ENCODE measurements at regions not wholly inside any gene's neighbourhood (a gene's known extent, or its start where the extent isn't known, plus 50 kb on each side); places are given as distances from the start of the nearest gene placed in this dataset.
A peak's percentile ranks its signal among the peaks of the same experiment; 100 is the strongest.
"Not testable (repeated sequence)": the region's sequence is repeated elsewhere in the genome, so short reads cannot be mapped to it uniquely, and the experiment has no call there.

GRCh38 chr4:181823645-181824044 is 419.6 kb upstream of the TENM3 start:
- H3K9ac ChIP-seq (ENCODE audit: low read depth, low read length) = no peak overlapping the region
- no peaks in the 10 kb centered on the region for H3K27me3 ChIP-seq (ENCODE audit: insufficient read depth, low read length)
- H3K4me1 ChIP-seq (ENCODE audit: insufficient read depth, low read length) = peaks cover 51% of the 10 kb centered on the region
- 89% methylated on average over 3 of the region's 3 CpGs for WGBS
- H3K4me3 ChIP-seq (ENCODE audit: low read length) = no peak overlapping the region
- peaks cover 11% of the 10 kb centered on the region for H3K9me3 ChIP-seq (ENCODE audit: insufficient read depth, low read depth, low read length)
- no peaks in the 10 kb centered on the region for H3K36me3 ChIP-seq (ENCODE audit: insufficient read depth, low read length)
- peak overlapping the region; percentile 16; the same call in 1 of the 2 replicates for H3K27ac ChIP-seq (ENCODE audit: low read depth, low read length)

GRCh38 chr4:181825564-181825963 is 417.6 kb upstream of the TENM3 start:
- Histone ChIP-seq H3K36me3 (ENCODE audit: insufficient read depth, low read length) (no peaks in the 10 kb centered on the region), H3K4me1 (ENCODE audit: insufficient read depth, low read length) (peaks cover 43% of the 10 kb centered on the region), H3K9me3 (ENCODE audit: insufficient read depth, low read depth, low read length) (no peaks in the 10 kb centered on the region), H3K9ac (ENCODE audit: low read depth, low read length) (no peak overlapping the region), H3K27me3 (ENCODE audit: insufficient read depth, low read length) (no peaks in the 10 kb centered on the region), H3K27ac (ENCODE audit: low read depth, low read length) (no peak overlapping the region), H3K4me3 (ENCODE audit: low read length) (no peak overlapping the region)
- WGBS = 94% methylated on average over 2 of the region's 2 CpGs

GRCh38 chr4:181827246-181827645 is 416.0 kb upstream of the TENM3 start:
- 87% methylated on average over 7 of the region's 9 CpGs for WGBS
- Histone ChIP-seq H3K4me3 (ENCODE audit: low read length) (no peak overlapping the region), H3K9ac (ENCODE audit: low read depth, low read length) (no peak overlapping the region), H3K36me3 (ENCODE audit: insufficient read depth, low read length) (no peaks in the 10 kb centered on the region), H3K27me3 (ENCODE audit: insufficient read depth, low read length) (no peaks in the 10 kb centered on the region), H3K4me1 (ENCODE audit: insufficient read depth, low read length) (peaks cover 26% of the 10 kb centered on the region), H3K27ac (ENCODE audit: low read depth, low read length) (no peak overlapping the region), H3K9me3 (ENCODE audit: insufficient read depth, low read depth, low read length) (no peaks in the 10 kb centered on the region)

GRCh38 chr4:181830404-181831035 is 412.7 kb upstream of the TENM3 start:
- no peaks in the 10 kb centered on the region for H3K36me3 ChIP-seq (ENCODE audit: insufficient read depth, low read length)
- H3K9me3 ChIP-seq (ENCODE audit: insufficient read depth, low read depth, low read length) = no peaks in the 10 kb centered on the region
- WGBS = 85% methylated on average over 6 of the region's 6 CpGs

GRCh38 chr4:181834071-181834470 is 409.1 kb upstream of the TENM3 start:
- H3K9me3 ChIP-seq (ENCODE audit: insufficient read depth, low read depth, low read length) = no peaks in the 10 kb centered on the region
- no peaks in the 10 kb centered on the region for H3K27me3 ChIP-seq (ENCODE audit: insufficient read depth, low read length)
- WGBS = 94% methylated on average over 2 of the region's 2 CpGs
- no peak overlapping the region for H3K4me3 ChIP-seq (ENCODE audit: low read length)
- H3K27ac ChIP-seq (ENCODE audit: low read depth, low read length) = no peak overlapping the region
- H3K9ac ChIP-seq (ENCODE audit: low read depth, low read length) = no peak overlapping the region
- no peaks in the 10 kb centered on the region for H3K36me3 ChIP-seq (ENCODE audit: insufficient read depth, low read length)
- H3K4me1 ChIP-seq (ENCODE audit: insufficient read depth, low read length) = no peaks in the 10 kb centered on the region

More at GRCh38 chr4:181830404-181831035, 412.7 kb upstream of the TENM3 start:
- H3K27me3 ChIP-seq (ENCODE audit: insufficient read depth, low read length) = no peaks in the 10 kb centered on the region
- no peak overlapping the region for H3K27ac ChIP-seq (ENCODE audit: low read depth, low read length)
- no peak overlapping the region for H3K4me3 ChIP-seq (ENCODE audit: low read length)
- H3K4me1 ChIP-seq (ENCODE audit: insufficient read depth, low read length) = peaks cover 11% of the 10 kb centered on the region; the same call in 1 of the 2 replicates
- H3K9ac ChIP-seq (ENCODE audit: low read depth, low read length) = no peak overlapping the region

- no peaks in the 10 kb centered on the region for H3K27me3 ChIP-seq (ENCODE audit: insufficient read depth, low read length)
- H3K4me3 ChIP-seq (ENCODE audit: low read length) = no peak overlapping the region
- no peaks in the 10 kb centered on the region for H3K9me3 ChIP-seq (ENCODE audit: insufficient read depth, low read depth, low read length)
- no peaks in the 10 kb centered on the region for H3K36me3 ChIP-seq (ENCODE audit: insufficient read depth, low read length)
- 91% methylated on average over 4 of the region's 5 CpGs for WGBS
- no peaks in the 10 kb centered on the region for H3K4me1 ChIP-seq (ENCODE audit: insufficient read depth, low read length)
- H3K27ac ChIP-seq (ENCODE audit: low read depth, low read length) = no peak overlapping the region
- no peak overlapping the region for H3K9ac ChIP-seq (ENCODE audit: low read depth, low read length)
Measured at GRCh38 chr4:181835348-181835747, 407.9 kb upstream of the TENM3 start.

- Histone ChIP-seq H3K27ac (ENCODE audit: low read depth, low read length) (no peak overlapping the region), H3K9ac (ENCODE audit: low read depth, low read length) (no peak overlapping the region), H3K4me3 (ENCODE audit: low read length) (no peak overlapping the region), H3K9me3 (ENCODE audit: insufficient read depth, low read depth, low read length) (no peaks in the 10 kb centered on the region), H3K4me1 (ENCODE audit: insufficient read depth, low read length) (no peaks in the 10 kb centered on the region), H3K36me3 (ENCODE audit: insufficient read depth, low read length) (no peaks in the 10 kb centered on the region), H3K27me3 (ENCODE audit: insufficient read depth, low read length) (no peaks in the 10 kb centered on the region)
- 91% methylated on average over 3 of the region's 3 CpGs for WGBS
Measured at GRCh38 chr4:181838253-181838652, 404.9 kb upstream of the TENM3 start.

- H3K27me3 ChIP-seq (ENCODE audit: insufficient read depth, low read length); H3K9me3 ChIP-seq (ENCODE audit: insufficient read depth, low read depth, low read length); H3K4me1 ChIP-seq (ENCODE audit: insufficient read depth, low read length); H3K9ac ChIP-seq (ENCODE audit: low read depth, low read length); H3K36me3 ChIP-seq (ENCODE audit: insufficient read depth, low read length); H3K27ac ChIP-seq (ENCODE audit: low read depth, low read length); H3K4me3 ChIP-seq (ENCODE audit: low read length): not testable (repeated sequence)
- WGBS = 96% methylated on average over 14 of the region's 14 CpGs
Measured at GRCh38 chr4:181843797-181844196, 399.4 kb upstream of the TENM3 start.

- WGBS = 96% methylated on average over 3 of the region's 3 CpGs
- H3K9me3 ChIP-seq (ENCODE audit: insufficient read depth, low read depth, low read length) = no peaks in the 10 kb centered on the region
- H3K36me3 ChIP-seq (ENCODE audit: insufficient read depth, low read length) = no peaks in the 10 kb centered on the region
- no peaks in the 10 kb centered on the region for H3K4me1 ChIP-seq (ENCODE audit: insufficient read depth, low read length)
- no peak overlapping the region for H3K9ac ChIP-seq (ENCODE audit: low read depth, low read length)
- H3K4me3 ChIP-seq (ENCODE audit: low read length) = no peak overlapping the region
- H3K27me3 ChIP-seq (ENCODE audit: insufficient read depth, low read length) = no peaks in the 10 kb centered on the region
- H3K27ac ChIP-seq (ENCODE audit: low read depth, low read length) = no peak overlapping the region
Measured at GRCh38 chr4:181845617-181846016, 397.6 kb upstream of the TENM3 start.

- H3K4me3 ChIP-seq (ENCODE audit: low read length) = no peak overlapping the region
- no peaks in the 10 kb centered on the region for H3K9me3 ChIP-seq (ENCODE audit: insufficient read depth, low read depth, low read length)
- no peaks in the 10 kb centered on the region for H3K4me1 ChIP-seq (ENCODE audit: insufficient read depth, low read length)
- no peaks in the 10 kb centered on the region for H3K36me3 ChIP-seq (ENCODE audit: insufficient read depth, low read length)
- 96% methylated on average over 3 of the region's 4 CpGs for WGBS
- no peak overlapping the region for H3K9ac ChIP-seq (ENCODE audit: low read depth, low read length)
- no peaks in the 10 kb centered on the region for H3K27me3 ChIP-seq (ENCODE audit: insufficient read depth, low read length)
- H3K27ac ChIP-seq (ENCODE audit: low read depth, low read length) = no peak overlapping the region
Measured at GRCh38 chr4:181846934-181847333, 396.3 kb upstream of the TENM3 start.

- H3K27ac ChIP-seq (ENCODE audit: low read depth, low read length) = no peak overlapping the region
- no peak overlapping the region for H3K4me3 ChIP-seq (ENCODE audit: low read length)
- H3K27me3 ChIP-seq (ENCODE audit: insufficient read depth, low read length) = no peaks in the 10 kb centered on the region
- no peaks in the 10 kb centered on the region for H3K9me3 ChIP-seq (ENCODE audit: insufficient read depth, low read depth, low read length)
- H3K36me3 ChIP-seq (ENCODE audit: insufficient read depth, low read length) = no peaks in the 10 kb centered on the region
- H3K9ac ChIP-seq (ENCODE audit: low read depth, low read length) = no peak overlapping the region
- WGBS = 88% methylated on average over 4 of the region's 6 CpGs
- H3K4me1 ChIP-seq (ENCODE audit: insufficient read depth, low read length) = no peaks in the 10 kb centered on the region
Measured at GRCh38 chr4:181848357-181848756, 394.8 kb upstream of the TENM3 start.

- Histone ChIP-seq H3K9ac (ENCODE audit: low read depth, low read length) (no peak overlapping the region), H3K27me3 (ENCODE audit: insufficient read depth, low read length) (no peaks in the 10 kb centered on the region), H3K4me1 (ENCODE audit: insufficient read depth, low read length) (no peaks in the 10 kb centered on the region), H3K36me3 (ENCODE audit: insufficient read depth, low read length) (no peaks in the 10 kb centered on the region), H3K9me3 (ENCODE audit: insufficient read depth, low read depth, low read length) (no peaks in the 10 kb centered on the region), H3K4me3 (ENCODE audit: low read length) (no peak overlapping the region), H3K27ac (ENCODE audit: low read depth, low read length) (no peak overlapping the region)
- WGBS = 100% methylated on average over 1 of the region's 2 CpGs
Measured at GRCh38 chr4:181849472-181849871, 393.7 kb upstream of the TENM3 start.

Measured in HUES64 (cell line).